K562 (cell line): ENCODE measurements at regions not wholly inside any gene's neighbourhood (a gene's known extent, or its start where the extent isn't known, plus 50 kb on each side); places are given as distances from the start of the nearest gene placed in this dataset.

Experiments used
- ATAC-seq: fragments of 200-7000 bp; cut with Tn5 transposase; 3 replicates; pipeline ENCODE4 v1.9.1; 2020; ENCODE audit warnings: moderate library complexity
- BruUV-seq: library from RNA; stranded (reverse); fragments of 400-500 nt; replicated peaks from 2 replicates; lab custom pipeline; 2021; lab: Mats Ljungman, UMichigan
- CTCF ChIA-PET: fragments of 300-600 bp; formaldehyde crosslinking; extraction: SDS; loops from one replicate; lab custom pipeline; 2021; ENCODE audit warnings: low intra/inter-chr PET ratio; lab: Yijun Ruan, JAX
- POLR2A ChIA-PET: fragments of 300-600, 350-650 bp; sonication (Branson Sonifier 250); formaldehyde crosslinking; extraction: SDS; loops from one replicate; lab custom pipeline; 2021; ENCODE audit warnings: antibody characterized with exemption, inconsistent platforms; lab: Yijun Ruan, JAX
- DNase-seq, 4 experiments: peaks; one replicate each; pipeline versions ENCODE4 v3.0.0 to v3.0.0-alpha.2; 2011 to 2018; ENCODE audit warnings: low spot score in 3 of 4, mixed read lengths in 3 of 4; ENCODE audit errors: extremely low read depth in 1 of 4
- FAIRE-seq: peaks from 2 replicates; lab custom pipeline; 2011; peaks lifted over from hg19 to GRCh38; lab: Jason Lieb, UNC
- H2AFZ ChIP-seq: 2 replicates; pipeline ENCODE4 v1.6.0; 2011; ENCODE audit warnings: low read depth, low read length, control low read depth, inconsistent platforms
- H3K27ac ChIP-seq: fragments of 200-600 bp; 3 replicates; pipeline ENCODE4 v1.8.0; 2011; ENCODE audit warnings: low read depth, mild to moderate bottlenecking, control low read depth, inconsistent platforms, low read length, moderate library complexity, mixed read lengths; ENCODE audit errors: extremely low read depth
- H3K27me3 ChIP-seq, 2 experiments: fragments of 300-600 bp in 1 of 2; 2 replicates in 1 of 2; 3 replicates in 1 of 2; pipeline versions ENCODE4 v1.6.0 to v1.8.0; 2011; ENCODE audit warnings: inconsistent platforms in 2 of 2, low read length in 2 of 2, mild to moderate bottlenecking in 1 of 2, mixed read lengths in 1 of 2, moderate library complexity in 1 of 2; ENCODE audit not compliant: control insufficient read depth in 2 of 2, insufficient read depth in 2 of 2
- H3K36me3 ChIP-seq: fragments of 300-600 bp; 3 replicates; pipeline ENCODE4 v1.8.0; 2011; ENCODE audit warnings: mild to moderate bottlenecking, low read length, inconsistent platforms; ENCODE audit not compliant: control insufficient read depth, insufficient read depth
- H3K4me1 ChIP-seq, 2 experiments: fragments of 200-600 bp in 1 of 2; replicated peaks in 1 of 2; 2 replicates in 1 of 2; 3 replicates in 1 of 2; pipeline versions ENCODE4 v1.5.1 to v1.8.0; 2011; ENCODE audit warnings: inconsistent platforms in 2 of 2, low read length in 2 of 2, mild to moderate bottlenecking in 1 of 2, mixed read lengths in 1 of 2, moderate library complexity in 1 of 2; ENCODE audit not compliant: control insufficient read depth in 2 of 2, insufficient read depth in 2 of 2
- H3K4me2 ChIP-seq: 2 replicates; pipeline ENCODE4 v1.6.1; 2011; ENCODE audit warnings: low read length, control low read depth, inconsistent platforms, mixed read lengths; ENCODE audit not compliant: insufficient read depth
- H3K4me3 ChIP-seq: fragments of 200-600 bp; sonication (generic), shearing (Covaris generic); 2 replicates; pipeline ENCODE4 v1.5.1; 2016; ENCODE audit warnings: control low read depth, inconsistent platforms
- H3K79me2 ChIP-seq: fragments of 200-600 bp; 3 replicates; pipeline ENCODE4 v1.8.0; 2011; ENCODE audit warnings: low read length, inconsistent platforms; ENCODE audit not compliant: control insufficient read depth, insufficient read depth
- H3K9ac ChIP-seq, 2 experiments: 2 replicates each; pipeline versions ENCODE4 v1.6.0 to v1.6.1; 2011; ENCODE audit warnings: low read depth in 2 of 2, low read length in 2 of 2, control low read depth in 1 of 2, inconsistent platforms in 1 of 2, mild to moderate bottlenecking in 1 of 2, mixed read lengths in 1 of 2; ENCODE audit not compliant: insufficient read depth in 1 of 2
- H3K9me1 ChIP-seq: one replicate; pipeline ENCODE4 v1.6.0; 2011; ENCODE audit warnings: inconsistent platforms, mild to moderate bottlenecking, low read length, moderate library complexity; ENCODE audit not compliant: control insufficient read depth, insufficient read depth
- H3K9me3 ChIP-seq: replicated peaks from 2 replicates; pipeline ENCODE4 v1.5.1; 2011; ENCODE audit warnings: low read depth, low read length, inconsistent platforms; ENCODE audit not compliant: control insufficient read depth, insufficient read depth
- H4K20me1 ChIP-seq: replicated peaks from 2 replicates; pipeline ENCODE4 v1.6.1; 2011; ENCODE audit warnings: low read length, inconsistent platforms, mixed read lengths; ENCODE audit not compliant: control insufficient read depth, insufficient read depth
- HCFC1 ChIP-seq: IDR thresholded peaks from 2 replicates; pipeline ENCODE4 v1.6.1; 2012; ENCODE audit warnings: low read depth, low read length, improper control_type of control experiment
- HIVEP1 ChIP-seq: fragments of 250-450 bp; sonication (Bioruptor Pico); IDR thresholded peaks from 2 replicates; pipeline ENCODE4 v1.4.0; 2020; ENCODE audit warnings: mild to moderate bottlenecking
- LEF1 ChIP-seq: fragments of 450-650 bp; IDR thresholded peaks from 2 replicates; pipeline ENCODE4 v1.6.1; 2016; ENCODE audit warnings: mild to moderate bottlenecking
- MYNN ChIP-seq, 2 experiments: sonication (generic); formaldehyde crosslinking in 1 of 2; IDR thresholded peaks; 2 replicates each; pipeline versions ENCODE4 v1.5.0 to v1.6.1; 2016 to 2020; ENCODE audit warnings: antibody characterized with exemption in 1 of 2, missing genetic modification reagents in 1 of 2
- POLR3G ChIP-seq: IDR thresholded peaks from 2 replicates; pipeline ENCODE4 v1.6.1; 2011; ENCODE audit not compliant: insufficient read length, insufficient replicate concordance; ENCODE audit errors: extremely low read depth
- RBFOX2 ChIP-seq: fragments of 200-400 bp; formaldehyde crosslinking; IDR thresholded peaks from 2 replicates; pipeline ENCODE4 v1.6.1; 2017; ENCODE audit warnings: low read depth, mild to moderate bottlenecking, low read length, moderate library complexity
- ZNF507 ChIP-seq: conservative IDR thresholded peaks from 2 replicates; pipeline ENCODE4 v1.6.1; 2017; ENCODE audit warnings: missing genetic modification characterization, missing compliant biosample characterization
- ZNF668 ChIP-seq: fragments of 250-450 bp; sonication (Bioruptor Pico); IDR thresholded peaks from 2 replicates; pipeline ENCODE4 v1.8.0; 2022; ENCODE audit warnings: mild to moderate bottlenecking, inconsistent platforms
- WGBS: fragments of 100-300 bp; shearing (Covaris generic); methylation state at CpG from one replicate; pipeline ENCODE4 v1.1.6; 2016; ENCODE audit warnings: low coverage, mixed read lengths; ENCODE audit not compliant: insufficient coverage; ENCODE audit errors: missing lambda C conversion rate; 5-methylcytosine and 5-hydroxymethylcytosine counted together
- in situ Hi-C: fragments of 300-500 bp; cut with MboI; formaldehyde crosslinking; loops from 4 replicates; pipeline ENCODE4 v1.15.0; 2018; ENCODE audit warnings: inconsistent platforms, mixed read lengths
- intact Hi-C: fragments of 100-400 bp; cut with micrococcal nuclease; formaldehyde crosslinking; loops from 2 replicates; pipeline ENCODE4 v1.14.2; 2022
- TF ChIP-seq, protein P1 (sequence below), 2 experiments: fragments of 450-650 bp in 1 of 2; sonication (generic) in 1 of 2; formaldehyde crosslinking in 1 of 2; IDR thresholded peaks; 2 replicates each; pipeline versions ENCODE4 v1.7.1 to v1.9.0; 2016 to 2022; ENCODE audit warnings: inconsistent platforms in 1 of 2, mild to moderate bottlenecking in 1 of 2, missing genetic modification reagents in 1 of 2

DNA sequence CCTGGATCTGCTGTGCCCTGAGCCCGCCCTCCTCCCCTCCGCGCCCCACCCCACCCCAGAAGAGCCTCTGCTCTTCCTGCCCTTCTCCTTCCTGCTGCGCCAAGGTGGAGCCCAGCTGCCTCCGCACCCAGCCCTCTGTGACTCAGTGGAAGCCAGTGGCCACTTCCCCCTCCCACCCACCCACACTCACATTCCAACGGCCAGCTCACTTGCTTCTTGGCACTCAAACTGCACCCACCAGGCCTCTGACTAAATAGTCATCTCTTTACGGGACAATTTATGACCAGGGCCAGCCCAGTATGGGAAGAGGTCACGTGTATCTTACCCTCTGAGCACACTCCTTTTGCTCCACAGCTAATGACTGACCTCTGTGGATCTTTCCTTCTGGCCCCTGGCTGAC, 150.4 kb upstream of the SLC1A4 start:
- Histone ChIP-seq H3K36me3 (no peaks in the 10 kb centered on the region), H3K79me2 (no peaks in the 10 kb centered on the region), H3K4me2 (no peak overlapping the region), H3K9ac (no peak overlapping the region), H3K4me3 (no peak overlapping the region), H3K9me3 (no peaks in the 10 kb centered on the region), H3K4me1 (peaks cover 3 to 18% of the 10 kb centered on the region in 2 experiments; a peak in 4 of 5 replicates), H3K9me1 (no peaks in the 10 kb centered on the region), H2AFZ (no peak overlapping the region), H3K27me3 (no peaks in the 10 kb centered on the region), H4K20me1 (no peaks in the 10 kb centered on the region), H3K27ac (no peak overlapping the region)
- 31% methylated on average over 3 of the region's 8 CpGs for WGBS
- ChIA-PET POLR2A (interaction anchor here (0.6 to 1.4 kb wide), 3 partner anchors 9 to 237 kb away, joined by 3 to 6 read pairs (median 3); no protein-coding TSS in a partner anchor), CTCF (no interaction called here)
- BruUV-seq = no TSS peak
- TF ChIP-seq, protein P1, sequence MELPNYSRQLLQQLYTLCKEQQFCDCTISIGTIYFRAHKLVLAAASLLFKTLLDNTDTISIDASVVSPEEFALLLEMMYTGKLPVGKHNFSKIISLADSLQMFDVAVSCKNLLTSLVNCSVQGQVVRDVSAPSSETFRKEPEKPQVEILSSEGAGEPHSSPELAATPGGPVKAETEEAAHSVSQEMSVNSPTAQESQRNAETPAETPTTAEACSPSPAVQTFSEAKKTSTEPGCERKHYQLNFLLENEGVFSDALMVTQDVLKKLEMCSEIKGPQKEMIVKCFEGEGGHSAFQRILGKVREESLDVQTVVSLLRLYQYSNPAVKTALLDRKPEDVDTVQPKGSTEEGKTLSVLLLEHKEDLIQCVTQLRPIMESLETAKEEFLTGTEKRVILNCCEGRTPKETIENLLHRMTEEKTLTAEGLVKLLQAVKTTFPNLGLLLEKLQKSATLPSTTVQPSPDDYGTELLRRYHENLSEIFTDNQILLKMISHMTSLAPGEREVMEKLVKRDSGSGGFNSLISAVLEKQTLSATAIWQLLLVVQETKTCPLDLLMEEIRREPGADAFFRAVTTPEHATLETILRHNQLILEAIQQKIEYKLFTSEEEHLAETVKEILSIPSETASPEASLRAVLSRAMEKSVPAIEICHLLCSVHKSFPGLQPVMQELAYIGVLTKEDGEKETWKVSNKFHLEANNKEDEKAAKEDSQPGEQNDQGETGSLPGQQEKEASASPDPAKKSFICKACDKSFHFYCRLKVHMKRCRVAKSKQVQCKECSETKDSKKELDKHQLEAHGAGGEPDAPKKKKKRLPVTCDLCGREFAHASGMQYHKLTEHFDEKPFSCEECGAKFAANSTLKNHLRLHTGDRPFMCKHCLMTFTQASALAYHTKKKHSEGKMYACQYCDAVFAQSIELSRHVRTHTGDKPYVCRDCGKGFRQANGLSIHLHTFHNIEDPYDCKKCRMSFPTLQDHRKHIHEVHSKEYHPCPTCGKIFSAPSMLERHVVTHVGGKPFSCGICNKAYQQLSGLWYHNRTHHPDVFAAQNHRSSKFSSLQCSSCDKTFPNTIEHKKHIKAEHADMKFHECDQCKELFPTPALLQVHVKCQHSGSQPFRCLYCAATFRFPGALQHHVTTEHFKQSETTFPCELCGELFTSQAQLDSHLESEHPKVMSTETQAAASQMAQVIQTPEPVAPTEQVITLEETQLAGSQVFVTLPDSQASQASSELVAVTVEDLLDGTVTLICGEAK (IDR thresholded peaks at IDR 0.05) = no peak
- TF ChIP-seq, protein P1 (CRISPR knock-in tag; IDR thresholded peaks at IDR 0.05) = no peak
- no peak for TF ChIP-seq MYNN (IDR thresholded peaks at IDR 0.05)
- TF ChIP-seq MYNN (CRISPR knock-in tag; IDR thresholded peaks at IDR 0.05) = no peak
- TF ChIP-seq POLR3G = no peak
- no peak for TF ChIP-seq HIVEP1 (CRISPR knock-in tag)
- TF ChIP-seq HCFC1 = no peak
- TF ChIP-seq RBFOX2 = no peak
- no peak for TF ChIP-seq ZNF507 (tag)
- TF ChIP-seq LEF1 = no peak
- no peak for TF ChIP-seq ZNF668 (CRISPR knock-in tag)
- DNase-seq (no peak), ATAC-seq (no peak), FAIRE-seq (no peak)
- in situ Hi-C loops = no loop called here
- intact Hi-C loops = no loop called here
